Uterus (tissue), 3 donors: ENCODE measurements at regions not wholly inside any gene's neighbourhood (a gene's known extent, or its start where the extent isn't known, plus 50 kb on each side); places are given as distances from the start of the nearest gene placed in this dataset.

ENCODE experiments used
- DNase-seq, 2 donors: peaks; one replicate each; pipeline ENCODE4 v3.0.0-alpha.2; 2019 to 2020
- H3K27ac ChIP-seq, 2 donors: fragments of 200-600 bp; sonication (generic); 1 replicate in 1 of 2; 2 replicates in 1 of 2; pipeline ENCODE4 v1.5.1; 2016 to 2018
- H3K27me3 ChIP-seq, 2 donors: fragments of 200-600 bp; sonication (generic); one replicate each; pipeline ENCODE4 v1.5.1; 2018 to 2019; ENCODE audit warnings: control low read depth in 1 of 2
- H3K36me3 ChIP-seq, 2 donors: fragments of 200-600 bp; sonication (generic); one replicate each; pipeline ENCODE4 v1.5.1; 2019; ENCODE audit warnings: control low read depth in 1 of 2
- H3K4me1 ChIP-seq, 2 donors: fragments of 200-600 bp; sonication (generic); one replicate each; pipeline ENCODE4 v1.5.1; 2018 to 2019; ENCODE audit warnings: control low read depth in 1 of 2
- H3K4me3 ChIP-seq, 2 donors: fragments of 200-600 bp; sonication (generic); 1 replicate in 1 of 2; 2 replicates in 1 of 2; pipeline ENCODE4 v1.5.1; 2018 to 2019; ENCODE audit warnings: mild to moderate bottlenecking in 1 of 2
- H3K9me3 ChIP-seq, 2 donors: fragments of 200-600 bp; sonication (generic); one replicate each; pipeline ENCODE4 v1.5.1; 2019; ENCODE audit warnings: control low read depth in 1 of 2
- POLR2A ChIP-seq, 2 donors: fragments of 450-650 bp; IDR thresholded peaks; one replicate each; pipeline ENCODE4 v1.6.1; 2016; ENCODE audit warnings: antibody characterized with exemption in 2 of 2, mild to moderate bottlenecking in 1 of 2, moderate library complexity in 1 of 2
- intact Hi-C: fragments of 100-400 bp; cut with DNase I; formaldehyde crosslinking; loops from one replicate; pipeline ENCODE4 v1.15.1; 2023; ENCODE audit warnings: low total_unique reads
- TF ChIP-seq, protein P1 (sequence below), 4 experiments: fragments of 200-600 bp in 2 of 4; fragments of 450-650 bp in 2 of 4; sonication (generic) in 2 of 4; IDR thresholded peaks; one replicate each; pipeline ENCODE4 v1.5.1; 2016 to 2019; ENCODE audit warnings: antibody characterized with exemption in 4 of 4, mild to moderate bottlenecking in 2 of 4, moderate library complexity in 1 of 4
- donor health status: DM: yes; HTN: yes; CAD: no.

DNA sequence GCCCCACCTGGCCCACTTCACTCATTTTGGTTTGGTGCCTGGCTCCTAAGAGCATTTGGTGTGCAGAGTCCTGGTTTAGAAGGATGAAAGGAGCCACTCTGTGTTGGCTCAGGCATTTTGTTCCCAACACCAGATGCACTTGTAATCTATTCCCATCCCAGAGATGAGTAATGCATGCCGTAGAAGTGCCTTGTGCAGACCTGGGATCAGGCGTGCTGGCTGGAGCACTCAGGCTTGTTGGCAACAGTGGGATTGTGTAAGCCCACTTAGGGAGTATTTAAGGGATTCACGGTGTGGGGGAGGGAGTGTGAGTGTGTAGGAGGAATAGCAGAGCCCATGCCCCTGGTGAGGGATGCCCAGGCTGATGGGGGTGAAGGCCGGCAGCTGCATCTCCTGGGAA is 501.5 kb upstream of the TBX3 start:
- Histone ChIP-seq H3K27ac (no peak overlapping the region), H3K4me1 (no peaks in the 10 kb centered on the region), H3K27me3 (no peaks in the 10 kb centered on the region), H3K36me3 (no peaks in the 10 kb centered on the region), H3K9me3 (no peaks in the 10 kb centered on the region), H3K4me3 (no peak overlapping the region)
- no peak for DNase-seq
- TF ChIP-seq POLR2A (IDR thresholded peaks at IDR 0.05), result no peak
- TF ChIP-seq, protein P1, sequence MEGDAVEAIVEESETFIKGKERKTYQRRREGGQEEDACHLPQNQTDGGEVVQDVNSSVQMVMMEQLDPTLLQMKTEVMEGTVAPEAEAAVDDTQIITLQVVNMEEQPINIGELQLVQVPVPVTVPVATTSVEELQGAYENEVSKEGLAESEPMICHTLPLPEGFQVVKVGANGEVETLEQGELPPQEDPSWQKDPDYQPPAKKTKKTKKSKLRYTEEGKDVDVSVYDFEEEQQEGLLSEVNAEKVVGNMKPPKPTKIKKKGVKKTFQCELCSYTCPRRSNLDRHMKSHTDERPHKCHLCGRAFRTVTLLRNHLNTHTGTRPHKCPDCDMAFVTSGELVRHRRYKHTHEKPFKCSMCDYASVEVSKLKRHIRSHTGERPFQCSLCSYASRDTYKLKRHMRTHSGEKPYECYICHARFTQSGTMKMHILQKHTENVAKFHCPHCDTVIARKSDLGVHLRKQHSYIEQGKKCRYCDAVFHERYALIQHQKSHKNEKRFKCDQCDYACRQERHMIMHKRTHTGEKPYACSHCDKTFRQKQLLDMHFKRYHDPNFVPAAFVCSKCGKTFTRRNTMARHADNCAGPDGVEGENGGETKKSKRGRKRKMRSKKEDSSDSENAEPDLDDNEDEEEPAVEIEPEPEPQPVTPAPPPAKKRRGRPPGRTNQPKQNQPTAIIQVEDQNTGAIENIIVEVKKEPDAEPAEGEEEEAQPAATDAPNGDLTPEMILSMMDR (IDR thresholded peaks at IDR 0.05), result no peak
- intact Hi-C loops, result no loop called here

DNA sequence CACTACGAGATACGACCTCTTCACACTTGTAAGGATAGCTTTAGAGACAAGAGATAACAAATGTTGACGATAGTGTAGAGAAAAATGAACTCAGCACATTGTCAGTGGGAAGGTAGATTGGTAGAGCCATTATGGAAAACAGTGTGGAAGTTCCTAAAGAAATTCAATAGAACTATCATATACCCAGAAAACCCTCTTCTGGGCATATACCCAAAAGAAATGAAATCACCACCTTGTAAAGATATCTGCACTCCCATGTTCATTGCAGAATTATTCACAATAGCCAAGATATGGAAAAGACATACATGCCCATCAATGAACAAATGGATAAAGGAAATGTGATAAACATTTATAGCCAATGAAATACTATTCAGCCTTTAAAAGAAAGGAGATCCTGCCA is 499.8 kb upstream of the TBX3 start:
- H3K4me1 ChIP-seq, result no peaks in the 10 kb centered on the region
- DNase-seq, result no peak
- TF ChIP-seq POLR2A (IDR thresholded peaks at IDR 0.05), result no peak
- TF ChIP-seq, protein P1 (IDR thresholded peaks at IDR 0.05), result no peak
- H3K4me3 ChIP-seq, result no peak overlapping the region
- no peaks in the 10 kb centered on the region for H3K27me3 ChIP-seq
- no peaks in the 10 kb centered on the region for H3K36me3 ChIP-seq
- H3K9me3 ChIP-seq, result no peaks in the 10 kb centered on the region
- no peak overlapping the region for H3K27ac ChIP-seq
- intact Hi-C loops, result no loop called here

DNA sequence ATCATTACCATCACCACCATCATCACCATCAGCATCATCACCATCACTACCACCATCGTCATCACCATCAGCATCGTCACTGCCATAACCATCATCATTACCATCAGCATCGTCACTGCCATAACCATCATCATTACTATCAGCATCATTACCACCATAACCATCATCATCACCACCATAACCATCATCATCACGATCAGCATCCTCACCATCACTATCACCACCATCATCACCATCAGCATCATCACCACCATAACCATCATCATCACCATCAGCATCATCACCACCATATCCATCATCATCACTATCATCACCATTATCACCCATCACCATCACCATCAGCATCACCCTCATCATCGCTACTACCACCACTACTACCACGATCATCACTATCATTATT is 493.9 kb upstream of the TBX3 start:
- TF ChIP-seq, protein P1 (IDR thresholded peaks at IDR 0.05), result no peak
- no peak for TF ChIP-seq POLR2A (IDR thresholded peaks at IDR 0.05)
- Histone ChIP-seq H3K27ac (no peak overlapping the region), H3K36me3 (no peaks in the 10 kb centered on the region), H3K4me1 (no peaks in the 10 kb centered on the region), H3K27me3 (no peaks in the 10 kb centered on the region), H3K4me3 (no peak overlapping the region), H3K9me3 (no peaks in the 10 kb centered on the region)
- no peak for DNase-seq
- intact Hi-C loops, result no loop called here

DNA sequence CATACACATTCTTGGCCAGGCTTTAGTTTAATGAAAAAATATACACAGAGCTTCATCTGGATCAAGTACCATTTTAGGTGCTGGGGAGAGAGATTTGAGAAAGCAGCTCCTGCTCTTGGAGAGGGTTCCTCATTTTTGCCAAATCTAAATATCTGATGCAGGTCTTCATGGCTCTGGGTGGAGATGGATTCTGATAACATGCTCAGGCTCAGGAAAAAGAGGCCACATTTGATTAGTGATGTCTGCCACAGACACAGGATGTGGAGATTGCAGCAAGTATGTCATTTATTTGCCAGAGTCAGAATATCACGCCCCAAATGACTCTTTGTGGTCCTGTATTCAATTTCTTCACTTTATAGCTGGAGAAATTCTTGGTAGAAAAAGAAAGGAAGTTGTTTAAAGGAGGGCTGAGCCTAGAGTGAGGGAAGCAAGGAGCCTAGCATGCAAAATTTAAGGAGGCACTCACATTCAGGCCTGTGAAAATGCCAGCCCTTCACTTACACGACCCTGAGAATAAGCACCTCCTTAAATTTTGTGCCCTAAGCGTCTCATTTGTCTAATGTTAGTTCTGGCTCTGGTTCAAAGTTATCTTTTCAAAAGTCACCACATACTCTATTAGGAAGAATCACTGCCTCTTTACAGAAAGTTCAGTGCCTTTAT is 492.9 kb upstream of the TBX3 start:
- no peaks in the 10 kb centered on the region for H3K27me3 ChIP-seq
- DNase-seq, result no peak
- no peaks in the 10 kb centered on the region for H3K36me3 ChIP-seq
- no peaks in the 10 kb centered on the region for H3K9me3 ChIP-seq
- intact Hi-C loops, result no loop called here
- TF ChIP-seq, protein P1 (IDR thresholded peaks at IDR 0.05), result no peak
- no peak for TF ChIP-seq POLR2A (IDR thresholded peaks at IDR 0.05)
- H3K4me1 ChIP-seq, result no peaks in the 10 kb centered on the region
- H3K4me3 ChIP-seq, result no peak overlapping the region
- H3K27ac ChIP-seq, result no peak overlapping the region

DNA sequence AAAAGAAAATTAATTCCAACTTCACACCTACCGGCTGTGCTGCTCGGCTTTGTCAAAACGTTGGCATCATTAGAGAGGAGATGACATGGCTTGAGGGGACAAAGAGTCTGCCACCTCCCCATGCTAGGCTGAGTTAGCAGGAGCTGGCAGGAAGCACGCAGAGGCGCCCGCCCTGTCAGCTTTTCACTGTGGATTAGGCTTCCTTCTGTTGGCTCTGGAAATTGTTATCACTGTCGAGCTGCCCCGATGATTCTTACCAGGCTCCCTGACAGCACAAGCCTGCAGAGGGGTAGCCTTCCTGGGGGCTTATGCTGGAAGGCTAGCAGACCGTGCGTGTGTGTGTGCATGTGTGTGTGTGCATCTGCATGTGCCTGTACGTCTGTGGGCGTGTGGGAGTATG is 490.9 kb upstream of the TBX3 start:
- intact Hi-C loops, result no loop called here
- DNase-seq, result no peak
- H3K36me3 ChIP-seq, result no peaks in the 10 kb centered on the region
- no peaks in the 10 kb centered on the region for H3K27me3 ChIP-seq
- H3K4me1 ChIP-seq, result no peaks in the 10 kb centered on the region
- TF ChIP-seq, protein P1 (IDR thresholded peaks at IDR 0.05), result no peak
- TF ChIP-seq POLR2A (IDR thresholded peaks at IDR 0.05), result no peak
- no peak overlapping the region for H3K27ac ChIP-seq
- H3K9me3 ChIP-seq, result no peaks in the 10 kb centered on the region
- H3K4me3 ChIP-seq, result no peak overlapping the region
